Transverse colon (tissue), 4 donors: ENCODE measurements at regions not wholly inside any gene's neighbourhood (a gene's known extent, or its start where the extent isn't known, plus 50 kb on each side); places are given as distances from the start of the nearest gene placed in this dataset.

Source experiments
- POLR2AphosphoS5 ChIP-seq, 3 donors: sonication (generic); formaldehyde crosslinking; IDR thresholded peaks; one replicate each; pipeline ENCODE4 v1.6.1; 2016; ENCODE audit warnings: antibody characterized with exemption in 3 of 3
- TF ChIP-seq, protein P1 (sequence below), 5 experiments: fragments of 200-600 bp in 3 of 5; fragments of 450-650 bp in 2 of 5; sonication (generic) in 3 of 5; IDR thresholded peaks; 1 replicate in 2 of 5; 2 replicates in 3 of 5; pipeline ENCODE4 v1.5.1; 2016 to 2017; ENCODE audit warnings: antibody characterized with exemption in 5 of 5, inconsistent platforms in 3 of 5, mild to moderate bottlenecking in 2 of 5, moderate library complexity in 1 of 5

DNA sequence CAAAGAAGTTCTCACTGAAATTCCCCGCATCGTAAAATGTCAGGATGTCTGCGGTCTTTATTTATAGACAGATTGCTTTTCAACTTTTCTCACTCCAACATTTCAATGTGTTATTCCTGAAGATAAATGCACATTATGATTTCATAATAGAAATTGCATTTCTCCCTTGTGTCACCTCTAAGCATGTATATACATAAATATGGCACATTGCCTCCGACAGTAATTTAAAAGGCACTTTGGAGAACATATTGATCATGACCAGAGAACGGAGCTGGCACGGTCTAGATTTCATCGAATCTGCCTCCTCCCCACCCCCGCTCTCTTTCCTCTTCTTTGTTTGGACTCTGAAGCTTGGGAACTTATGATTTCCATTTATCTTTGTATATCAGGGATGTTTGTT, 54.9 kb upstream of the IGSF21 start:
- TF ChIP-seq, protein P1, sequence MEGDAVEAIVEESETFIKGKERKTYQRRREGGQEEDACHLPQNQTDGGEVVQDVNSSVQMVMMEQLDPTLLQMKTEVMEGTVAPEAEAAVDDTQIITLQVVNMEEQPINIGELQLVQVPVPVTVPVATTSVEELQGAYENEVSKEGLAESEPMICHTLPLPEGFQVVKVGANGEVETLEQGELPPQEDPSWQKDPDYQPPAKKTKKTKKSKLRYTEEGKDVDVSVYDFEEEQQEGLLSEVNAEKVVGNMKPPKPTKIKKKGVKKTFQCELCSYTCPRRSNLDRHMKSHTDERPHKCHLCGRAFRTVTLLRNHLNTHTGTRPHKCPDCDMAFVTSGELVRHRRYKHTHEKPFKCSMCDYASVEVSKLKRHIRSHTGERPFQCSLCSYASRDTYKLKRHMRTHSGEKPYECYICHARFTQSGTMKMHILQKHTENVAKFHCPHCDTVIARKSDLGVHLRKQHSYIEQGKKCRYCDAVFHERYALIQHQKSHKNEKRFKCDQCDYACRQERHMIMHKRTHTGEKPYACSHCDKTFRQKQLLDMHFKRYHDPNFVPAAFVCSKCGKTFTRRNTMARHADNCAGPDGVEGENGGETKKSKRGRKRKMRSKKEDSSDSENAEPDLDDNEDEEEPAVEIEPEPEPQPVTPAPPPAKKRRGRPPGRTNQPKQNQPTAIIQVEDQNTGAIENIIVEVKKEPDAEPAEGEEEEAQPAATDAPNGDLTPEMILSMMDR (IDR thresholded peaks at IDR 0.05): no peak
- no peak for TF ChIP-seq POLR2AphosphoS5 (IDR thresholded peaks at IDR 0.05)
